ENCODE measurements at regions not wholly inside any gene's neighbourhood (a gene's known extent, or its start where the extent isn't known, plus 50 kb on each side); places are given as distances from the start of the nearest gene placed in this dataset.

- ChIA-PET CTCF (interaction anchor here (0.5 kb wide), 1 partner anchor 58 kb away, joined by 4 read pairs; no protein-coding TSS in a partner anchor), POLR2A (ENCODE audit: low non-redundant PET) (no interaction called here)
- no peak for DNase-seq (ENCODE audit: low spot score)
- no peak overlapping the region for H3K27ac ChIP-seq
- TF ChIP-seq, protein P1, sequence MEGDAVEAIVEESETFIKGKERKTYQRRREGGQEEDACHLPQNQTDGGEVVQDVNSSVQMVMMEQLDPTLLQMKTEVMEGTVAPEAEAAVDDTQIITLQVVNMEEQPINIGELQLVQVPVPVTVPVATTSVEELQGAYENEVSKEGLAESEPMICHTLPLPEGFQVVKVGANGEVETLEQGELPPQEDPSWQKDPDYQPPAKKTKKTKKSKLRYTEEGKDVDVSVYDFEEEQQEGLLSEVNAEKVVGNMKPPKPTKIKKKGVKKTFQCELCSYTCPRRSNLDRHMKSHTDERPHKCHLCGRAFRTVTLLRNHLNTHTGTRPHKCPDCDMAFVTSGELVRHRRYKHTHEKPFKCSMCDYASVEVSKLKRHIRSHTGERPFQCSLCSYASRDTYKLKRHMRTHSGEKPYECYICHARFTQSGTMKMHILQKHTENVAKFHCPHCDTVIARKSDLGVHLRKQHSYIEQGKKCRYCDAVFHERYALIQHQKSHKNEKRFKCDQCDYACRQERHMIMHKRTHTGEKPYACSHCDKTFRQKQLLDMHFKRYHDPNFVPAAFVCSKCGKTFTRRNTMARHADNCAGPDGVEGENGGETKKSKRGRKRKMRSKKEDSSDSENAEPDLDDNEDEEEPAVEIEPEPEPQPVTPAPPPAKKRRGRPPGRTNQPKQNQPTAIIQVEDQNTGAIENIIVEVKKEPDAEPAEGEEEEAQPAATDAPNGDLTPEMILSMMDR (conservative IDR thresholded peaks at IDR 0.05; ENCODE audit: low read depth), result no peak
Measured at GRCh38 chr11:35065566-35065965, 73.4 kb upstream of the CD44 start.

DNA sequence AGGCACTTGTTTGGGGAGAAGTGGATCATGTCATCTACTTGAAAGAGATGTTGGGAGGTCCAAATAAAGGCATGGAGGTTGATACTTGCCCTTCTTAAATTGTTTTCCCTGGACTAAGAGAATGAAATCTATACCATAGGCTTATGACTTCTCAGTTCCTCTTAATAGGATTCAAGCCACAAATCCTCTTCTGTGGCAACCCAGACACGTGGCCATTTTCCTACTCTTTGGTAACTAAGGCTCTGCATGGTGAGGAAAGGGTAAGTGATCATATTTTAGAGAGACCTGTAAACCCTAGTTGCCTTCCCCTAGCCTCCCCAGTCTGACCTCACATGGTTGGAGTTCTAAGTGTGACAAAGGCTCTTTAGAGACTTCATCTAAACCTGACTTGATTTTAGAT, 72.9 kb upstream of the CD44 start:
- CTCF ChIA-PET, result interaction anchor here (0.5 kb wide), 1 partner anchor 59 kb away, joined by 4 read pairs; no protein-coding TSS in a partner anchor
- TF ChIP-seq, protein P1 (conservative IDR thresholded peaks at IDR 0.05; ENCODE audit: low read depth), result no peak
- H3K27ac ChIP-seq, result no peak overlapping the region
- no peak for DNase-seq (ENCODE audit: low spot score)
- POLR2A ChIA-PET (ENCODE audit: low non-redundant PET), result no interaction called here

GRCh38 chr11:35066783-35067423, 72.1 kb upstream of the CD44 start:
- ChIA-PET POLR2A (ENCODE audit: low non-redundant PET) (no interaction called here), CTCF (no interaction called here)
- TF ChIP-seq, protein P1 (conservative IDR thresholded peaks at IDR 0.05; ENCODE audit: low read depth), result no peak
- no peak for DNase-seq (ENCODE audit: low spot score)
- no peak overlapping the region for H3K27ac ChIP-seq

GRCh38 chr11:35071722-35072121, 67.2 kb upstream of the CD44 start:
- TF ChIP-seq, protein P1 (conservative IDR thresholded peaks at IDR 0.05; ENCODE audit: low read depth), result no peak
- no peak overlapping the region for H3K27ac ChIP-seq
- DNase-seq (ENCODE audit: low spot score), result no peak
- POLR2A ChIA-PET (ENCODE audit: low non-redundant PET), result no interaction called here
- CTCF ChIA-PET, result no interaction called here

GRCh38 chr11:35073691-35074419, 65.1 kb upstream of the CD44 start:
- DNase-seq (ENCODE audit: low spot score), result no peak
- no peak overlapping the region for H3K27ac ChIP-seq
- POLR2A ChIA-PET (ENCODE audit: low non-redundant PET), result no interaction called here
- CTCF ChIA-PET, result no interaction called here
- TF ChIP-seq, protein P1 (conservative IDR thresholded peaks at IDR 0.05; ENCODE audit: low read depth), result no peak

DNA sequence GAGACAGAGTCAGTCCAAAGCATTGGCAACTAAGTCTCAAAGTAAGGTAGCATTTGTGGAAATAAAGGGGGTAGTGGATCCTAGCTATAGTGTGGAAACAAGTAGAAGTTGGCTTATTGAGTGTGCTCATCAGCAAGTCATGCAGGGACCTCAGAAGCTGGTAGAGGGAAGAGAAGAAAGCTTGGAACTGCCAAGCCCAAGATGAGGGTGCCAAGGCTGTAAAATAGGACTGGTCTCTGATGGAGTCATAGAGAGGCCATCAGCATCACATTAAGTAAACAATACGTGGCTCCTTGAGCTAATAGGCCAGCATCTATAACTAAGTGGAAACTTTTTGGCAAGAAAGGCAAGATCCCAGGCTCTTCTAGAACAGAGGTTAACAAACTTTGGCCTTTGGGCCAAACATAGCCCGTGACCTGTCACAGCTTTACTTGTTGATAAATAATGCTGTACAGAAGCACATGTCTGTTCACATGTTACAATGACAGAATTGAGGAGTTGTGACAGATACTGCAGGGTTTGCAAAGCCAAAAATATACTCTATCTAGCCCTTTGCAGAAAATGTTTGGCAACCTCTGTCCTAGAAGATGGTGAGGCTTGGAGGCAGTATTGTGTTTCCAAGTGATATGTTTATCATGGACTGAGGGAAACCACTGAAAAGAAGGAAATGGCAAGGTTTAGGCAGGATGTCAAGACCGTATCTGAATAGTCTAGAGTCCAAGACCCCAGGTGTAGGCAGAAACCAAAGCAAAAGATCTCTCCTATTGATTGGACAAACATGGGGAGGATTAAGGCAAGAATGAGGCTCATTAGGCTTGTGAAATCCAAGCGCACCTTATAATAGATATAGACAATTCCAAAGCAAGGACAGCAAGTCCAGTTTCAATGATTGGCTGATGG, 62.5 kb upstream of the CD44 start:
- ChIA-PET POLR2A (ENCODE audit: low non-redundant PET) (no interaction called here), CTCF (no interaction called here)
- no peak for DNase-seq (ENCODE audit: low spot score)
- H3K27ac ChIP-seq, result no peak overlapping the region
- TF ChIP-seq, protein P1 (conservative IDR thresholded peaks at IDR 0.05; ENCODE audit: low read depth), result no peak

All from RWPE1 (cell line).